ENCODE measurements at regions not wholly inside any gene's neighbourhood (a gene's known extent, or its start where the extent isn't known, plus 50 kb on each side); places are given as distances from the start of the nearest gene placed in this dataset.

- Histone ChIP-seq H3K27ac (ENCODE audit: extremely low read depth, low read depth, low read length) (no peak overlapping the region), H3K27me3 (ENCODE audit: control insufficient read depth in 2 of 2, insufficient read depth in 2 of 2, low read length in 2 of 2) (no peaks in the 10 kb centered on the region), H4K20me1 (replicated peaks; ENCODE audit: control insufficient read depth, insufficient read depth, low read length) (no peaks in the 10 kb centered on the region), H3K9me1 (ENCODE audit: control insufficient read depth, insufficient read depth, low read length) (no peaks in the 10 kb centered on the region), H2AFZ (ENCODE audit: low read depth, low read length) (no peak overlapping the region), H3K4me3 (no peak overlapping the region), H3K4me2 (ENCODE audit: insufficient read depth, low read length) (no peak overlapping the region), H3K79me2 (ENCODE audit: control insufficient read depth, insufficient read depth, low read length) (no peaks in the 10 kb centered on the region), H3K9ac (ENCODE audit: insufficient read depth in 1 of 2, low read depth in 2 of 2, low read length in 2 of 2) (no peak overlapping the region), H3K36me3 (ENCODE audit: control insufficient read depth, insufficient read depth, low read length) (no peaks in the 10 kb centered on the region), H3K9me3 (replicated peaks; ENCODE audit: control insufficient read depth, insufficient read depth, low read depth, low read length) (no peaks in the 10 kb centered on the region), H3K4me1 (replicated peaks in 1 of 2; ENCODE audit: control insufficient read depth in 2 of 2, insufficient read depth in 2 of 2, low read length in 2 of 2) (peaks cover 11 to 12% of the 10 kb centered on the region in 2 experiments; a peak in 4 of 5 replicates)
- DNase-seq (ENCODE audit: extremely low read depth in 1 of 4, low spot score in 3 of 4) (no peak), ATAC-seq (no peak), FAIRE-seq (no peak)
- POLR2A ChIA-PET, result no interaction called here
- BruUV-seq (replicated peaks), result no TSS peak
- TF ChIP-seq E2F1 (CRISPR knock-in tag; IDR thresholded peaks at IDR 0.05) (no peak), TEAD1 (CRISPR knock-in tag; IDR thresholded peaks at IDR 0.05) (no peak), ZNF140 (CRISPR knock-in tag; IDR thresholded peaks at IDR 0.05) (no peak), SP2 (IDR thresholded peaks at IDR 0.05; ENCODE audit: extremely low read depth, low read depth, low read length, poor library complexity, severe bottlenecking) (no peak), ZBTB5 (IDR thresholded peaks at IDR 0.05) (no peak)
- TF ChIP-seq, protein P1, sequence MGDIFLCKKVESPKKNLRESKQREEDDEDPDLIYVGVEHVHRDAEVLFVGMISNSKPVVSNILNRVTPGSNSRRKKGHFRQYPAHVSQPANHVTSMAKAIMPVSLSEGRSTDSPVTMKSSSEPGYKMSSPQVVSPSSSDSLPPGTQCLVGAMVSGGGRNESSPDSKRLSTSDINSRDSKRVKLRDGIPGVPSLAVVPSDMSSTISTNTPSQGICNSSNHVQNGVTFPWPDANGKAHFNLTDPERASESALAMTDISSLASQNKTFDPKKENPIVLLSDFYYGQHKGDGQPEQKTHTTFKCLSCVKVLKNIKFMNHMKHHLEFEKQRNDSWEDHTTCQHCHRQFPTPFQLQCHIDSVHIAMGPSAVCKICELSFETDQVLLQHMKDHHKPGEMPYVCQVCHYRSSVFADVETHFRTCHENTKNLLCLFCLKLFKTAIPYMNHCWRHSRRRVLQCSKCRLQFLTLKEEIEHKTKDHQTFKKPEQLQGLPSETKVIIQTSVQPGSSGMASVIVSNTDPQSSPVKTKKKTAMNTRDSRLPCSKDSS (IDR thresholded peaks at IDR 0.05; ENCODE audit: low read depth, partially characterized antibody), result no peak
- TF ChIP-seq, protein P2, sequence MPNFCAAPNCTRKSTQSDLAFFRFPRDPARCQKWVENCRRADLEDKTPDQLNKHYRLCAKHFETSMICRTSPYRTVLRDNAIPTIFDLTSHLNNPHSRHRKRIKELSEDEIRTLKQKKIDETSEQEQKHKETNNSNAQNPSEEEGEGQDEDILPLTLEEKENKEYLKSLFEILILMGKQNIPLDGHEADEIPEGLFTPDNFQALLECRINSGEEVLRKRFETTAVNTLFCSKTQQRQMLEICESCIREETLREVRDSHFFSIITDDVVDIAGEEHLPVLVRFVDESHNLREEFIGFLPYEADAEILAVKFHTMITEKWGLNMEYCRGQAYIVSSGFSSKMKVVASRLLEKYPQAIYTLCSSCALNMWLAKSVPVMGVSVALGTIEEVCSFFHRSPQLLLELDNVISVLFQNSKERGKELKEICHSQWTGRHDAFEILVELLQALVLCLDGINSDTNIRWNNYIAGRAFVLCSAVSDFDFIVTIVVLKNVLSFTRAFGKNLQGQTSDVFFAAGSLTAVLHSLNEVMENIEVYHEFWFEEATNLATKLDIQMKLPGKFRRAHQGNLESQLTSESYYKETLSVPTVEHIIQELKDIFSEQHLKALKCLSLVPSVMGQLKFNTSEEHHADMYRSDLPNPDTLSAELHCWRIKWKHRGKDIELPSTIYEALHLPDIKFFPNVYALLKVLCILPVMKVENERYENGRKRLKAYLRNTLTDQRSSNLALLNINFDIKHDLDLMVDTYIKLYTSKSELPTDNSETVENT (CRISPR knock-in tag; IDR thresholded peaks at IDR 0.05), result no peak
- in situ Hi-C loops (cut with MboI), result no loop called here
- CTCF ChIA-PET (ENCODE audit: low intra/inter-chr PET ratio), result no interaction called here
- 63% methylated on average over 2 of the region's 2 CpGs for WGBS (ENCODE audit: insufficient coverage, low coverage, missing lambda C conversion rate)
- intact Hi-C loops (cut with micrococcal nuclease), result no loop called here
Observed at GRCh38 chr12:24739106-24739779, 209.7 kb downstream of the BCAT1 start.
